ENCODE measurements at regions not wholly inside any gene's neighbourhood (a gene's known extent, or its start where the extent isn't known, plus 50 kb on each side); places are given as distances from the start of the nearest gene placed in this dataset.

- H3K4me1 Mint-ChIP-seq (ENCODE audit: low read depth, unreplicated experiment): peaks cover 22% of the 10 kb centered on the region
- ChIA-PET CTCF (no interaction called here), POLR2A (no interaction called here)
- BruUV-seq (replicated peaks): no TSS peak
- Histone ChIP-seq H3K4me1 (0 out of 2 replicates have a peak, but pooled peaks cover 5% of the 10 kb centered on the region), H3K4me3 (ENCODE audit: low read depth, low read length) (no peak overlapping the region), H3K9me3 (no peaks in the 10 kb centered on the region), H3K36me3 (ENCODE audit: control insufficient read depth, insufficient read depth, low read length) (no peaks in the 10 kb centered on the region), H3K27me3 (replicated peaks; ENCODE audit: control insufficient read depth, insufficient read depth, low read length) (no peaks in the 10 kb centered on the region)
- intact Hi-C loops (cut with micrococcal nuclease; ENCODE audit: unreplicated experiment): no loop called here
- no peaks in the 10 kb centered on the region for H3K9me3 Mint-ChIP-seq (ENCODE audit: unreplicated experiment)
- peaks cover 2% of the 10 kb centered on the region for H3K27me3 Mint-ChIP-seq (ENCODE audit: insufficient read depth, unreplicated experiment)
- H3K4me3 Mint-ChIP-seq (ENCODE audit: unreplicated experiment): no peak overlapping the region
- no peak overlapping the region for H3K27ac Mint-ChIP-seq (ENCODE audit: unreplicated experiment)
- no peak for DNase-seq
- H3K36me3 Mint-ChIP-seq (ENCODE audit: insufficient read depth, unreplicated experiment): no peaks in the 10 kb centered on the region
- TF ChIP-seq CTCF (IDR thresholded peaks at IDR 0.05; ENCODE audit: insufficient read depth in 1 of 2, low read depth in 1 of 2, low read length in 1 of 2, severe bottlenecking in 1 of 2, unreplicated experiment in 1 of 2): no peak
Measured at GRCh38 chr3:23115171-23115877, 87.8 kb upstream of the UBE2E2 start.

GRCh38 chr3:23116081-23116837 lies 86.9 kb upstream of the UBE2E2 start:
- Mint-ChIP-seq H3K4me3 (ENCODE audit: unreplicated experiment) (no peak overlapping the region), H3K27ac (ENCODE audit: unreplicated experiment) (no peak overlapping the region), H3K36me3 (ENCODE audit: insufficient read depth, unreplicated experiment) (no peaks in the 10 kb centered on the region), H3K9me3 (ENCODE audit: unreplicated experiment) (no peaks in the 10 kb centered on the region), H3K27me3 (ENCODE audit: insufficient read depth, unreplicated experiment) (no peaks in the 10 kb centered on the region), H3K4me1 (ENCODE audit: low read depth, unreplicated experiment) (peaks cover 18% of the 10 kb centered on the region)
- H3K9me3 ChIP-seq: no peaks in the 10 kb centered on the region
- ChIA-PET POLR2A (no interaction called here), CTCF (no interaction called here)
- no peak overlapping the region for H3K4me3 ChIP-seq (ENCODE audit: low read depth, low read length)
- H3K27me3 ChIP-seq (replicated peaks; ENCODE audit: control insufficient read depth, insufficient read depth, low read length): no peaks in the 10 kb centered on the region
- intact Hi-C loops (cut with micrococcal nuclease; ENCODE audit: unreplicated experiment): no loop called here
- no peak for DNase-seq
- 0 out of 2 replicates have a peak, but pooled peaks cover 5% of the 10 kb centered on the region for H3K4me1 ChIP-seq
- H3K36me3 ChIP-seq (ENCODE audit: control insufficient read depth, insufficient read depth, low read length): no peaks in the 10 kb centered on the region
- BruUV-seq (replicated peaks): no TSS peak
- TF ChIP-seq CTCF (IDR thresholded peaks at IDR 0.05; ENCODE audit: insufficient read depth in 1 of 2, low read depth in 1 of 2, low read length in 1 of 2, severe bottlenecking in 1 of 2, unreplicated experiment in 1 of 2): no peak

GRCh38 chr3:23117856-23118255 lies 85.3 kb upstream of the UBE2E2 start:
- BruUV-seq (replicated peaks): no TSS peak
- no peak for TF ChIP-seq CTCF (IDR thresholded peaks at IDR 0.05; ENCODE audit: insufficient read depth in 1 of 2, low read depth in 1 of 2, low read length in 1 of 2, severe bottlenecking in 1 of 2, unreplicated experiment in 1 of 2)
- Mint-ChIP-seq H3K27ac (ENCODE audit: unreplicated experiment) (no peak overlapping the region), H3K36me3 (ENCODE audit: insufficient read depth, unreplicated experiment) (no peaks in the 10 kb centered on the region), H3K27me3 (ENCODE audit: insufficient read depth, unreplicated experiment) (no peaks in the 10 kb centered on the region), H3K9me3 (ENCODE audit: unreplicated experiment) (no peaks in the 10 kb centered on the region), H3K4me1 (ENCODE audit: low read depth, unreplicated experiment) (peaks cover 14% of the 10 kb centered on the region), H3K4me3 (ENCODE audit: unreplicated experiment) (no peak overlapping the region)
- intact Hi-C loops (cut with micrococcal nuclease; ENCODE audit: unreplicated experiment): no loop called here
- ChIA-PET POLR2A (no interaction called here), CTCF (no interaction called here)
- Histone ChIP-seq H3K27me3 (replicated peaks; ENCODE audit: control insufficient read depth, insufficient read depth, low read length) (no peaks in the 10 kb centered on the region), H3K4me1 (0 out of 2 replicates have a peak, but pooled peaks cover 5% of the 10 kb centered on the region), H3K4me3 (ENCODE audit: low read depth, low read length) (no peak overlapping the region), H3K9me3 (no peaks in the 10 kb centered on the region), H3K36me3 (ENCODE audit: control insufficient read depth, insufficient read depth, low read length) (no peaks in the 10 kb centered on the region)
- DNase-seq: no peak

Measured in Caco-2 (cell line).